Kidney (tissue), 13 donors: ENCODE measurements at regions not wholly inside any gene's neighbourhood (a gene's known extent, or its start where the extent isn't known, plus 50 kb on each side); places are given as distances from the start of the nearest gene placed in this dataset.
"Not testable (repeated sequence)": the region's sequence is repeated elsewhere in the genome, so short reads cannot be mapped to it uniquely, and the experiment has no call there.

Source experiments
- DNase-seq, 5 donors: peaks; one replicate each; pipeline ENCODE4 v3.0.0-alpha.2; 2013 to 2020
- FAIRE-seq: peaks from 2 replicates; lab custom pipeline; 2012; peaks lifted over from hg19 to GRCh38; lab: Jason Lieb, UNC
- H3K27ac ChIP-seq, 2 donors: one replicate each; pipeline ENCODE4 v1.7.0; 2013; ENCODE audit warnings: low read depth in 2 of 2, low read length in 2 of 2, inconsistent platforms in 1 of 2
- H3K27me3 ChIP-seq: one replicate; pipeline ENCODE4 v1.7.1; 2013; ENCODE audit warnings: low read length, inconsistent platforms; ENCODE audit not compliant: control insufficient read depth, insufficient read depth
- H3K36me3 ChIP-seq, 3 donors: one replicate each; pipeline versions ENCODE4 v1.7.0 to v1.7.1; 2013; ENCODE audit warnings: low read length in 3 of 3, control low read depth in 1 of 3, inconsistent platforms in 1 of 3; ENCODE audit not compliant: insufficient read depth in 3 of 3, control insufficient read depth in 2 of 3
- H3K4me1 ChIP-seq, 3 donors: one replicate each; pipeline versions ENCODE4 v1.7.0 to v1.7.1; 2013; ENCODE audit warnings: low read length in 3 of 3, inconsistent platforms in 1 of 3, low read depth in 1 of 3; ENCODE audit not compliant: control insufficient read depth in 2 of 3, insufficient read depth in 2 of 3
- H3K4me3 ChIP-seq, 3 donors: one replicate each; pipeline versions ENCODE4 v1.7.0 to v1.8.1; 2013; ENCODE audit warnings: low read length in 3 of 3, control low read depth in 1 of 3, inconsistent platforms in 1 of 3
- H3K9ac ChIP-seq, 3 donors: one replicate each; pipeline versions ENCODE4 v1.7.0 to v1.7.1; 2013; ENCODE audit warnings: low read length in 3 of 3, control low read depth in 1 of 3, inconsistent platforms in 1 of 3
- H3K9me3 ChIP-seq, 3 donors: one replicate each; pipeline versions ENCODE4 v1.7.0 to v1.7.1; 2013; ENCODE audit warnings: low read length in 3 of 3, control low read depth in 1 of 3, inconsistent platforms in 1 of 3; ENCODE audit not compliant: control insufficient read depth in 2 of 3, insufficient read depth in 1 of 3
- CTCF ChIP-seq: IDR thresholded peaks from 3 replicates; pipeline ENCODE4 v1.5.1; 2012; ENCODE audit warnings: mild to moderate bottlenecking, moderate library complexity, borderline replicate concordance; ENCODE audit not compliant: insufficient read depth; ENCODE audit errors: extremely low read depth
- intact Hi-C: fragments of 100-400 bp; cut with DNase I; formaldehyde crosslinking; loops from one replicate; pipeline ENCODE4 v1.11.1; 2022
- donor health status: control.
- donor health status: control.
- donor health status: control.
- donor health status: control.
- donor health status: control.
- donor health status: DM: yes; HTN: yes; CAD: no.
- donor health status: Normal renal cell carcinoma (clear cell type).

GRCh38 chr22:23450434-23450795 is 129.7 kb downstream of the IGLL1 start:
- no peaks in the 10 kb centered on the region for H3K4me1 ChIP-seq
- DNase-seq: no peak
- H3K27me3 ChIP-seq: no peaks in the 10 kb centered on the region
- no peak overlapping the region for H3K4me3 ChIP-seq
- H3K9ac ChIP-seq: no peak overlapping the region
- H3K27ac ChIP-seq: no peak overlapping the region
- H3K9me3 ChIP-seq: peaks cover 0 to 5% (median 0%) of the 10 kb centered on the region in 3 donors
- intact Hi-C loops: no loop called here
- FAIRE-seq: no peak
- no peak for TF ChIP-seq CTCF
- no peaks in the 10 kb centered on the region for H3K36me3 ChIP-seq

GRCh38 chr22:23449748-23450433 is 130.2 kb downstream of the IGLL1 start:
- H3K9me3 ChIP-seq, H3K9ac ChIP-seq, H3K4me1 ChIP-seq, H3K27me3 ChIP-seq, intact Hi-C loops, DNase-seq, H3K36me3 ChIP-seq, FAIRE-seq, H3K27ac ChIP-seq, H3K4me3 ChIP-seq: not testable (repeated sequence)

- H3K4me1 ChIP-seq, H3K9ac ChIP-seq, intact Hi-C loops, FAIRE-seq, DNase-seq, H3K4me3 ChIP-seq, H3K36me3 ChIP-seq, H3K27ac ChIP-seq, H3K27me3 ChIP-seq, H3K9me3 ChIP-seq: not testable (repeated sequence)
Measured at GRCh38 chr22:23448499-23449288, 131.4 kb downstream of the IGLL1 start.

- DNase-seq (peak in 1 of 5 donors; percentile 36), FAIRE-seq (no peak)
- H3K9ac ChIP-seq: no peak overlapping the region
- H3K9me3 ChIP-seq: peaks cover 0 to 5% (median 0%) of the 10 kb centered on the region in 3 donors
- H3K27me3 ChIP-seq: no peaks in the 10 kb centered on the region
- TF ChIP-seq CTCF: no peak
- H3K27ac ChIP-seq: no peak overlapping the region
- intact Hi-C loops: no loop called here
- no peaks in the 10 kb centered on the region for H3K4me1 ChIP-seq
- H3K36me3 ChIP-seq: no peaks in the 10 kb centered on the region
- no peak overlapping the region for H3K4me3 ChIP-seq
Measured at GRCh38 chr22:23446796-23447350, 133.2 kb downstream of the IGLL1 start.

GRCh38 chr22:23446194-23446593 is 133.9 kb downstream of the IGLL1 start:
- H3K9ac ChIP-seq, intact Hi-C loops, H3K27me3 ChIP-seq, H3K9me3 ChIP-seq, H3K36me3 ChIP-seq, H3K4me1 ChIP-seq, FAIRE-seq, H3K27ac ChIP-seq, DNase-seq, H3K4me3 ChIP-seq: not testable (repeated sequence)

- H3K27me3 ChIP-seq, H3K27ac ChIP-seq, H3K9ac ChIP-seq, intact Hi-C loops, FAIRE-seq, H3K4me3 ChIP-seq, H3K9me3 ChIP-seq, H3K36me3 ChIP-seq, DNase-seq, H3K4me1 ChIP-seq: not testable (repeated sequence)
Measured at GRCh38 chr22:23443905-23444304, 136.2 kb downstream of the IGLL1 start.
